Dedifferentiated amniotic fluid mesenchymal stem cell (primary cell): ENCODE measurements at regions not wholly inside any gene's neighbourhood (a gene's known extent, or its start where the extent isn't known, plus 50 kb on each side); places are given as distances from the start of the nearest gene placed in this dataset.

Experiments used
- DNase-seq: peaks from one replicate; pipeline ENCODE4 v3.0.0-alpha.2; 2016; ENCODE audit errors: extremely low spot score

DNA sequence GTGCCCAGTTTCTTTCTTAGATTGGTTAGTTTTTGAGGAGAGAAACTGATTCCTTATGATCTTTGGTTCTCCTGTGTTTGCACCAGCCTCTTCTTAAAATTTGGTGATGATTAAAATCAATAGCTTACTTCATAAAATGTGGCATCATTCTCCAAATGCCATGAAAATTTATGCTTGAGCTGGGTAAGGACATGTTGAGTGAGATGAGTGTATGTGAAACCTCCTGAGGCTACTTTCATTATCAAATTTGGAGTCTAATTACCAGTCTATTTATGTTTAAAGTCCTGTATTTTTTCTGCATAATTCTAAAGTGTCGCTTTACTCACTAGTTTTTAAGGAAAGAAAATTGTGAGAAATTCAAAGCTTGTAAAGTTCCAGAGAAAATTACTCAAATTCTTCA is 102.1 kb downstream of the DIPK2A start:
- DNase-seq = no peak

DNA sequence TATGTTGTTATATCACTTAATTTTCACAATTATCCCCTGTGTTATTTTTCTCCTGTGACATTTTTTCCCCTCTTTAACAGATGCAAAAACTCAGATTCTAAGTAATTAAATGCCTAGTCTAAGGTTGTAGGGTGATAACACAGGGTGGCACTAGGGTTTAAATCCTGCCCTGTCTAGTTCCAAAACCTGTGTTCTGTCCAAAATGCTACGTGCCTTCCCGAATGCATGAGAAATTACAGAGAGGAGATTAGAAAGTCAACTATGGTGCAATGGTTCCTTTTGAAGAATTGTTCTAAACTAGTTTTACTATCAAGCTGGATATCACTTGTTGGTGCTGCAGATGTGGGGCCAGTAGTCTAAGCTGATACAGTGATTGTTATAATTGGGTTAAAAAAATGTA is 108.0 kb downstream of the DIPK2A start:
- DNase-seq = no peak

DNA sequence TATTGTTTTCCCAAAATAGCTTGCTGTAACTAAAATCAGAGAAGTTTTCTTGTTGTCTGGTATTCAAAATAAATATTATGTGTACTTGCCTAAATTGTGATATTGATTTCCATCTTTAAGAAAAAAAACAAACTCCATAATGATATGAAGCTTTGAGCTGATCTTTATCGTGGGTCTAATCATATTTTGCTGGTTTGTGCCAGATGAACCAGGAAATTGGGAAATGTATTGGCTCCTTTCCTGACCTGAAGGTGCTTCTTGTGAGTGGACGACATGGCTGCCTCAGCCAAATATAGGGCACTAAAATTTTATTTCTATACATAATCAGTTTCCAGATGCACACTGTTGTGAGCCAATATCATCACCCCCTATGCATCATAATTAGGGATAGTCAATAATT is 113.3 kb downstream of the DIPK2A start:
- no peak for DNase-seq

DNA sequence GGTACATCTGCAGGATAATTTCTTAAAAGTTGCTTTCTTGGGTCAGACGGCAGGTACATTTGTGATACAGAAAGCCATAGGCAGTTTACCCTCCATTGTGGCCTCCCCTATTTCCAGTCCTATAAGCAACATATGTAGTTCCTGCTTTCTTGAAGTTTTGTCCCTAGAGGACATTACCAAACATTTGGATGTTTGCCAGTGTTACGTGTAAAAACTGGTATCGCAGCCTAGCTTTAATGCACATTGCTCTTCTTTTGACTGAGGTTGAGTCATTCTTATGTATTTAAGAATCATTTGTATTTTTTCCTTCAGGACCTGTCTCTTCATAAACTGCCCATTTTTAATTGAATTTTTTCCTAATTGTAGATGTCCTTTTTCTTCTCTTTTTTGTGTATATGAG is 114.3 kb downstream of the DIPK2A start:
- no peak for DNase-seq

DNA sequence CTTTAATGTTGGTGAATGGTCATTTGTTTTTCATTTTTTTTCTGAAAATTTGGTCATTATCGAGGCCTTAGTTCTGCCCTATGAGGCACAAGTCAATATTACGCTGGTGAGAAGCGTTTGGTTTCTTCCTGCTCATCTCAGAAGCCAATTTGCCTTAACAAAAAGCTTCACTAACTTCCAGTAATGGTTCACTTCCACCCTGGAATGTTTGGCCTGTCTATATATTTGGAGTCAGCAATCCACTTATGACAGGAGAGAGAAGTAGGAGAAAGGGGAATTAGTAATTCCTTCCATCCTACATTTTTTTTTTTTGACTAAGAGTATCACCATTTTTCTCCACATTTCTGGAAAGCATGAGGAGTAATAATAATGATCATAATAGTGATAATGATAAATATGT is 124.4 kb downstream of the DIPK2A start:
- no peak for DNase-seq

DNA sequence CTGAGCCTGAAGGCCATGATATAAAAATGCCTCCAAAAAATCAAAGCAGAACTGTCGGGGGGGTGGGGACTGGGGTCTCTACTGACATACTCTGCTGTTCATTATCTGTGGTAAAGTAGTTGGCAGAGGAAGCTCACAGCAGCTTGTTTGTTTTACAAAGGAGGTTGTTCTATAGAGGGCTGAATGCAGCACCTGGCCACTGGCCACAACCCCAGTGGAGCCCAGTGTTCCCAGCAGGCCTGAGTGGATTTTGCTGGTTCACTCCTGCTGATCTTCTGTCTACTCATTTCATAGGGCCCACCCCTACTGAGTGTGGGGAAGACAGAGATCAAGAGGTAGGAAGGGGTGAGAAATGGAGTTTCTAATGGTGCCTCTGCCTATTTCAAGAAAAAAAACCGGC is 125.5 kb downstream of the DIPK2A start:
- DNase-seq = no peak

DNA sequence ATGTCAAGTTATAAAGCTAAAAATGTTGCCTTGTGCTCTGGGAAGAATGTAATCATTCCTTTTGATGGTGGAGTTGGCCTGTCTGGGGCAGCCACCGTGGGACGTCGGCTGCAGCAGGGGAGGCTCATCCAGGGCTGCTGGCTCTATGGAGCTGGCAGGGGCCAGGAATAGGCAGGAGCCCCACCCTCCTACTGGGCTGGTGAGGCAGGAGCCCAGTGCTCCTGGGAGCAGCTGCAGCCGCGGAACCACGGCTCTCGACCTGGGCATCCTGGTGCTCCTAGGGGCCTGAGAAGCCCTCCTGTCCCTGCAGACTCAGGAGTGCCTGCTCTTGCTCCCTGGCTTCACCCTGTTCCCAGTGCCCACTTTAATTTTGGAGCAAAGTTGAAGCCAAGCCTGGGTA is 127.1 kb downstream of the DIPK2A start:
- no peak for DNase-seq

DNA sequence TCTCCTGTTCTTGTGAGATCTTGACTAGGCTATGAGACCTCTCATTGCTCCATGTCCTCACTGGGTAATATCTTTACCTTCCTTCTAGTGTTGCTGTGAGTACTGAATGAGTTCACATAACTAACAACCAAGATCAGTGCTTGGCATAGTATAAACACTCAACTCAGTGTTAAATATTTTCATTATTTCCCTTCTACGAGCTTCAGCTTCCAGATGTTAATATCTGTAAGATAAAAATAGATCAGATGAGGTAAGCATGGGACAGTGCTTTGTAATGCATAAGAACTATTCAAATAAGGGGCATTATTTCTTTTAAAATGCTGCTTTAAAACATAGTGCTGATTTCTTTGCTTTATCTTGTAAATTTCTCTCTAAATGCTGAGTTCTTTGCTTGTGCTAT is 130.8 kb downstream of the DIPK2A start:
- DNase-seq = no peak

DNA sequence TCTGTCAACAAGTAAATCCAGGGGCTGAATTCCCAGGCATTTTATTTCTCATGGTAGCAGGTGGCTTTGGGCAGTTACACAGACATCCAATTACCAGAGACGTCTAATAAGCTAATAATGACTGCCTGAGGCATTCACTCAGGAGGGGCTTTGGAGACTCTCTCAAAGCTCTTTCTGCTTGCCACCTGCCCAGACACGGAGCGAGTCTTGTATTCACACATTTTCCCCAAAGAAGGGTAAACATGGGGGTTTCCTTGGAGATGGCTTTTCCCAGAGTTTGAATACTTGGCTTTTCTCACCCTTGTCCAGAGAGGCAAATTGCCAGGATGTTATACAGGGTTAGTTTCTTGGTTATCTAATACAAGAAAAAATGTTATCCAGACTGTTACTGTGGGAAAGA is 132.6 kb downstream of the DIPK2A start:
- DNase-seq = no peak

DNA sequence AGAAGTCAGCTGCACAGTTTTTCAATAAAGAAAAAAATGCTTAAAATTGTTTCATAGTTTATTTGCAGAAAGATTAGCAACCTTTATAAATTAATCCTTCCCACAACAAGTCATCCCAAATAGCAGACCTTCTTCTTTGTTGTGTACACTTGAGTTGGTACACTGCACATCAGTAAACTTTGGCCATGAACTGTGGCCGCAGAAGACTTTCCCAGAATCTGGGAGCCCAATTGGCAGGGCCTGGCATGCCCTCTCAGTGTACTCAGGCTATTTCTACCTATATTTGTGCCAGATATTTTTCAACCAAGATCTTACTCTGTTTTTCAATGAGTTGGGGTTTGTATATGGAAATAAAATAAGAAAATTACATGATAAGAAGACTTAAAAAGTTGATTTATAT is 133.1 kb downstream of the DIPK2A start:
- DNase-seq = no peak

DNA sequence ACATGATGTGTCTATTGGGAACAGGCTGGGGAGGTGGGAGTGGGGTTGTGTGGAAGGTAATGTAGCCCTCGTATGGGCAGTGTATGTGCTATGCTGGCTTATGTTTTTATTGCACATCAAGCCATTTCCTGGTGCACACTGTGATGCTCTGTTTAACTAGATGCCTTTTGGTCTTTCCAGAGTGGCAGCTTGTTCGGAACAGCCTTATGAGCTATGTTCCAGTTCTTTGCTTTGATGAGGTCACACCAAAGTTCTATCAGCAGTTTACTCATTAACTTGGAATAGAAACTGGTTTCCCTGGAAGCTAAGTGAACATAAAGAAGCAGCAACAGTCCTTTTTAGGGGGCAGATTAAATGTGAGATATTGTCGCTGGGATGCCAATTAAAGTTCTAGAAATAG is 133.9 kb downstream of the DIPK2A start:
- no peak for DNase-seq

DNA sequence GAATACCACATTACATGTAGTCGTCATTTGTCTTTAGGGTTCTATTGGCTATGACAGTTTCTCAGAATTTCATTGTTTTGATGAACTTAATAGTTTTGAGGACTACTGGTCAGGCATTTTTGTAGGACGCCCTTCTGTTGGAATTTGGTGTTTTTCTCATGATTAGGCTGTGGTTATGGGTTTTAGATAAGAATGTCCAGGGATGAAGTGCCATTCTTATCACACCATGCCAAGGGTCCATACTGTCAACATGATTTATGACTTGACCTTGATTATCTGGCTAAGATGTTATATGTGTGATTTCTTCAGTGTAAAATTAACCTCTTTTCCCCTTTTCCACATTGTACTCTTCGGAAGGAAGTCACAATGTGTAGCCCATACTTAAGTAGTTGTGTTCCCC is 135.3 kb downstream of the DIPK2A start:
- DNase-seq = no peak

DNA sequence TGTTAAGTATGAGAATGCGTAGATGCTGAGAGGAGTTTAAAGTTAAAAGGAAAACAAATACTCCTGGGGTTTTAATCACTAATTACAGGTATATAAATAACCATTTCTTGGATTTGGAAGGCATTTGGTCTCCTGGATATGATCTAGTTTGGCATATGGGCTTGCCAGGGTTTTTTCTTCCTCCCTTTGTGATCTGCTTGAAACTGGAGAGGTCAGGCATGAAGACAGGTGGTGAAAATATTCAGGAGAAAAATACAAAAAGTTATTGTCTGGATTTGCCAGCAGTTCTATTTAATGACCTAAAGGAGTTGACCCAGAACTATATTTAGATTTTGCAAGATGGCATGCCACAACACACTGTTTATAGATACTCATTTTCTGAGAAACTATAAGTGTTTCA is 136.3 kb downstream of the DIPK2A start:
- DNase-seq = no peak

DNA sequence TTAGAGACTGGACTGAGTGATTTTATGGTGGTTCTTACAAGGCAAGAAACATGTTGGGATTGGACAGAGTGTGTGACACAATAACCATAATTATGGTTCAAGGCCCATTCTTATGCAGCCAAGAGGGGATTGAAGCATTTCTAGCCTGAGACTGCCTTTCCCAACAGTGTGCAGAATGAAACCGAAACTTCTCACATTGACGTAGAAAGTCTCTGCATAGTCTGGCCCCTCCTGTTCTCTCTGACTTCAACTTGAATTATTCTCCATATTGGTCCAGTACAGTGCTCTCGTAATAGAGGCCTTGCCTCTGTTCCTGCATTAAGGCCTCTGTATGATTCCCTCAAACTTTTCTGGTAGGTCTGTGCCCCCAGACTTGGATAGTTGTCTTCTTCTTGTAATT is 138.3 kb downstream of the DIPK2A start:
- no peak for DNase-seq

DNA sequence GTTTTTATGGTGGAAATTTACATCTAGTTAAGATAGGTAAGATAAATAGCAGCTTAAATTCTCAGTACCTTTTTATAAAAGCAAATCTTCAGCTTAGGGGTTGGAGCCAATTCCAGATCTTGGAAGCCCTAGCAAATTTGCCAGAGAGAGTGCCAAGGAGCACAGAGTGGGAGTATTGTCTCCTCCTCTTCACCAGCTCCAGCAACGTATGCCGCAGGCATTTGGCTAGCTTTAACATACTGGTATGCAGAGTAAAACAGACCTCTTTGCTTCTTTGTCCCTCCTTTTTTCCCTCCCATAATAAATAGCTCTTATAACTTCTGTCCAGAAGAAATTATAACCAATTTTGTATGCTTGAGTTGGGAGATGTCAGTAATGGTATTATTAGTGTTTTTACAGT is 140.4 kb downstream of the DIPK2A start:
- DNase-seq = no peak

DNA sequence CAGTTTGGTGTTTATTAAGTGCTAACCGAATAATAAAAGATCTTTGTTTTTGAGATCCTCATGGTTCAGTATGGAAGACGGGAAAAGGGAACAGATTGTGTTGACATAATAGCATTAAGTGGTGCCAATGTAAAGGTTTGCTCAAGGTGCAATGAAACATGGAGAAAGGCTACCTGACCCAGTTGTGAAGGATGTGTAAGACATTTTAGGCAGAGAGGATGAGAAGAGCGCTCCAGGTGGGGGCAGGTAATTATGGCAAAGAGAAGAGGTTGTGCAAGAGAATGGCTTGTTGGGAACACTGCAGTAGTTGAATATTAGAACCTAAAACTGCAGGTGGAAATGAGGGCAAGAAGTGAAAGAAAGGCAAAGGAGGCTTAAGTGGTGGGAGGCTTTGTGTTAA is 140.8 kb downstream of the DIPK2A start:
- no peak for DNase-seq

DNA sequence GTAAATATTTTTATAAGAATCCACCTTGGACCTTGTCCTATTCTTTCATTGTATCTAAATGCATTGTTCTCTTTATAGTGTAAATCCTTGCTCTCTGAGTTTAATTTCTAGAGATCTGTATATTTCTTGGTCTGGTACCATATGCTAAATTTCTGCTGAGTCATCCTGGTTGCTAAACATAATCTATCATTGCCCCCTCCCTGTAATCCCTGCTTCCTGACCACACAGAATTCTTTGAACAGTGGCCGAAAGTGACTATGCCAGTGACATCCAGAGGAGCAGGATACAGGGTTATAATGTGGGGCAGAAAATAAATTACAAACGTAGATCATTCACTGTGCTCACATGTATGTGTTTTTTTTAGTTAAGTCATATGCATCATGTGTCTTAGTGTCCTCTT is 143.1 kb downstream of the DIPK2A start:
- no peak for DNase-seq

DNA sequence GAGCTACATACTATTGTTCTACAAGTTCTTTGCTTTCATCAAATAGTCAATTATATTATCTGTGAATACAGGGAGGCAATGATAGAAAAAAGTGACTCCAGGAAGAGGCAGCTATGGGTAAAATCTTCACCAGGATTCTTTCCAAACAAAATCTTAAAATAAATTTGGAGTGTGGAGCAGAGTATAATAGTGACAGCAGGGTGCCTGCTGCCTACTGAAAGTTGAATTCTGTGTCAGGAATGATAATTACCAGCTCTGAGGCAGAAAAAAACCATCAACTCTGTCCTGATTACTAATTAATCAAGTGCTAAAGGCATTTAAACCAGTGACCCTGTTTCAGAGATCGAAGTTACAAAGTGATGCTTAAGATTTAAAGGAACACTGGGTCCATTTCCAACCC is 148.0 kb downstream of the DIPK2A start:
- no peak for DNase-seq

DNA sequence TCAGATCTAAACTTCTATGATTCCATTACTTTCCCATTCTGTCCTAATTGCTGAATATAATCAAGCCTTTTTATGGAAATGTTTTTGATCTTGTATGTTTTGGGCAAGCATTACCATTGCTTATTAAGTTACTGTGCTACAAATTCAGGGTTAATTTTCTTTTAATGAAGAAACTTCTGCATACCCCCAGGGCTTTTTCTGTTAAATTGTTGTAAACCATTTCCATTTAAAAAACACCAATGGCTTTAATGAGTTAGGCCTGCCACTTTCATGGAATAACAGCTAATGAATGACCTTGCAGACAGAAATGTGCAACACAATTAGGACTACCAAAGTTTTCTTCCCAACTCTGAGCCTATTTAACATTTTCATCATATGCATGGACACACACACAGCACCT is 150.0 kb downstream of the DIPK2A start:
- no peak for DNase-seq

DNA sequence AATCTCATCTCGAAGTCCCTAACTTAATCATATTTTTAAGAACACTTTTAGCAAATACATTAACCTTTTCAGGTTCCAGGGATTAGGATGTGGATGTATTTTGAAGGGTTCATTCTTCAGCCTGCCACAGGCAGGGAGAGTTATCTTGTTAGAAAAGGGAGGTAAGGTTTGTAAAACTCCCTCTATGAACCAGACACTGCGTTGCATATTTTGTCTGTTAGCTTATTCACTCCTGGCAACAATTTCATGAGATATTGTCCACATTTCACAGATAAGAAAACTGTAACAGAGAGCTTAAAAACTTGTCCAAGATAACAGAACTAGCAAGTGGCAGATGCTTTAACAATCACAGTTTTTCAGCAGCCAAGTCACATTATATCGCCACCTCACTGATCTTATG is 155.4 kb downstream of the DIPK2A start:
- no peak for DNase-seq

DNA sequence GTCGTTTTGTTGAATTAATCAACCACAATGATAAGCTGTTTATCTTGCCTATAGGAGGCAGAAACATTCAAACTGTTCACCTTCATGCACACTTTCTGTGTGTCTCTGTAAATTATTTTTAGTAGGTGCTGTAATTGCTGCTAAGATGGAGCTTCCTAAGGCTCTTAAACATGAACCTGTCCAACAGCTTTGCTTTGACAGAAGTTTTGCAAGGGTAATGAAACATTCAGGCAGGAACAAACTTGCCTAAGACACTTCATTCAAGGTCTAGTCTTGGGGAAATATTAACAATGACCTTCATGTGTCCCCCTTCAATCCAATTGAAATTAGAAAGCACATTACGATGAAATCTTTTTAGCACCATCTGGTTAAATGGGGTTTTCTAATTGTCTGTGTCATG is 156.1 kb downstream of the DIPK2A start:
- DNase-seq = no peak

DNA sequence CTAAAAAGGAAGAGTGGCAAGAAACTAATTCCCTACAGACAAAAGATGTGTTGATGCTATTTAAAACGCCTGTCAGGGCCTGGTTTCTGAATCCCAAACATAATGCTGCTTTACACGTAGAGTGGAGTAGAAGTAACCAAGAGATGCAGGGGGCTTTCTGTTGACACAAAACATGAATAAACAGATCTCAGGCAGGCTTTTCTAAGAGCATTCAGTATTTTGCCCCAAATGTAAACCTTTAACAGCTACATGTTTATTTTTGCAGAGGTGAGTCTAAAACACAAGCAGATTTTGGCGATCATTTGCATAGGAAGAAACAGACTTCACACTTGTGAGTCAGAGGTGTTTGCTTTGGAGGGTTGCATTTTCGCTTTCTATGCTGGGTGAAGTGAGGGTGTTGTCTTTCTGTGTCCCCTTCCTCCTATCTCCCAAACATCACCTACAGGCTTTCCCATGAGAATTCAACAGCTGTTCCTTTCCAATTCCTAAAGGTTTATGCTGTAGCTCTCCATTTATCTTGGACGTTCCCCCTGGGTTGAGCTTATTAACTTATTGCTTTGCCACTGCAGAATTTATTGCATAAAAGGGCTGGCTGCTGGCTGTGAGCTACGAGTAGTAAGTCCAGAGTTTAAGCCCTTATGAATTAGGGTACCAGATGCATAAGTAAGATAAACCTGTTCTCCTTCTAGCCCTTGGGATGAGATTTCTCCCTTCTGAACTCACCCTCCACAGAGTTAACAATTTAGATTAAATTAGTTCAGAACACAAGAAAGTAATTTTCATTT is 156.7 kb downstream of the DIPK2A start:
- no peak for DNase-seq

DNA sequence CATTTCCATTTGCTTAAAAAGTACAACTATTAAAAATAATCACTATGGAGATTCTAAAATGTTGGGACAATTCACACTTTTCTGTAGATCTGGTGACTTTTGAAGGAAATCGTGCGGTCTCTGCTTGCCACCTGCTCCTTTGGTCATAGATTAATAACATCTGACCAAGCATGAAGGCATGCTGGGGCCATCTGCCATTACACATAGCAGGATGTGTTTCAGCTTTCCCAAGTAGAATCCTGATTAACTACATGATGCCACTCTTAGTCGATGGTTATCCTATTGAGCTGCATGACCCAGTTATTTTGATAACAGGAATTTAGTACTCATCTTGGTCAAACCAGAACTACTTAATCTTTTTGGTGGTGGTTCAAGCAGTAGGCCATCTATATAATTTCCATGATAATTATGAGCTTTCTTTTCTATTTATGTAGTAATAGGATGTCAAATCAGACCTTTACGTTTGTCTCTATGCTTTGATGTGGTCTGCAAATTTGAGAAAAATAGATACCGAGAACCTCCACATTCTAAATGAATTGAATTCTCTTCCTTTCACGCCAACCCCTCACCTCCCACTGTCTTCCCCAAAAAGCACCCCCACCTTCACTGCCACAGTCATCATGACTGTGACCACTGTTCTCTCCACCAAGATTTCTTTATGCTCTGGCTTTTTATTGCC is 158.1 kb downstream of the DIPK2A start:
- DNase-seq = no peak

DNA sequence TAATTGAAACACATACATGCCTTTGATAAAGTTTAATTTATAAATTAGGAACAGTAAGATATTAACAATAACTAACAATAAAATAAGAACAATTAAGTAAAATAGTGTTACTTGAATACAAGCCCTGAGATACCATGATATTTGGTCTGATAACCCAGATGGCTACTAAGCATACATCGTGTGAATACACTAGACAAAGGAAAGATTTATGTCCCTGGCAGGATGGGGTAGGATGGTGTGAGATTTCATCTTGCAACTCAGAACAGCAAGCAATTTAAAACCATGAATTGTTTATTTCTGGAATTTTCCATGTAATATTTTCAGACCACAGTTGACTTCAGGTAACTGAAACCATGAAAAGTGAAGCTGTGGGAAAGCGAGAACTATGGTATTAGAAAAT is 169.5 kb downstream of the DIPK2A start:
- DNase-seq = no peak
